GM18499 (cell line): ENCODE measurements at regions not wholly inside any gene's neighbourhood (a gene's known extent, or its start where the extent isn't known, plus 50 kb on each side); places are given as distances from the start of the nearest gene placed in this dataset.
"Not testable (repeated sequence)": the region's sequence is repeated elsewhere in the genome, so short reads cannot be mapped to it uniquely, and the experiment has no call there.

Experiments used
- ATAC-seq: cut with Tn5 transposase; IDR thresholded peaks from one replicate; pipeline ENCODE4 v1.9.1; 2021; ENCODE audit warnings: moderate number of reproducible peaks; ENCODE audit not compliant: insufficient read depth, unreplicated experiment

GRCh38 chr16:52671590-52671989 lies 124.6 kb upstream of the TOX3 start:
- no peak for ATAC-seq

- no peak for ATAC-seq
Measured at GRCh38 chr16:52657924-52658323, 111.0 kb upstream of the TOX3 start.

GRCh38 chr16:52655916-52656315 lies 109.0 kb upstream of the TOX3 start:
- not testable (repeated sequence) for ATAC-seq

GRCh38 chr16:52655156-52655555 lies 108.2 kb upstream of the TOX3 start:
- ATAC-seq = not testable (repeated sequence)

GRCh38 chr16:52652033-52652432 lies 105.1 kb upstream of the TOX3 start:
- ATAC-seq = no peak

GRCh38 chr16:52650789-52651188 lies 103.8 kb upstream of the TOX3 start:
- ATAC-seq = no peak

- ATAC-seq = no peak
Measured at GRCh38 chr16:52650318-52650717, 103.4 kb upstream of the TOX3 start.

GRCh38 chr16:52649870-52650269 lies 102.9 kb upstream of the TOX3 start:
- no peak for ATAC-seq

- no peak for ATAC-seq
Measured at GRCh38 chr16:52647588-52647987, 100.6 kb upstream of the TOX3 start.

- ATAC-seq = no peak
Measured at GRCh38 chr16:52643006-52643405, 96.1 kb upstream of the TOX3 start.

GRCh38 chr16:52634528-52634927 lies 87.6 kb upstream of the TOX3 start:
- ATAC-seq = no peak

GRCh38 chr16:52634104-52634503 lies 87.2 kb upstream of the TOX3 start:
- no peak for ATAC-seq

- ATAC-seq = no peak
Measured at GRCh38 chr16:52633230-52633629, 86.3 kb upstream of the TOX3 start.

GRCh38 chr16:52631711-52632110 lies 84.8 kb upstream of the TOX3 start:
- no peak for ATAC-seq

GRCh38 chr16:52630711-52631110 lies 83.8 kb upstream of the TOX3 start:
- no peak for ATAC-seq

- no peak for ATAC-seq
Measured at GRCh38 chr16:52629296-52629695, 82.4 kb upstream of the TOX3 start.

- ATAC-seq = no peak
Measured at GRCh38 chr16:52624891-52625290, 77.9 kb upstream of the TOX3 start.

- no peak for ATAC-seq
Measured at GRCh38 chr16:52621651-52622050, 74.7 kb upstream of the TOX3 start.

- ATAC-seq = no peak
Measured at GRCh38 chr16:52618753-52619497, 72.0 kb upstream of the TOX3 start.

GRCh38 chr16:52617591-52617990 lies 70.6 kb upstream of the TOX3 start:
- no peak for ATAC-seq

GRCh38 chr16:52613508-52613907 lies 66.6 kb upstream of the TOX3 start:
- no peak for ATAC-seq

GRCh38 chr16:52611817-52612673 lies 65.1 kb upstream of the TOX3 start:
- ATAC-seq = no peak
